HepG2 (cell line): ENCODE measurements at regions not wholly inside any gene's neighbourhood (a gene's known extent, or its start where the extent isn't known, plus 50 kb on each side); places are given as distances from the start of the nearest gene placed in this dataset.

Experiments
- ATAC-seq: fragments of 200-7000 bp; cut with Tn5 transposase; 3 replicates; pipeline ENCODE4 v1.9.1; 2020; ENCODE audit warnings: mild to moderate bottlenecking, moderate library complexity
- BruUV-seq: library from RNA; stranded (reverse); fragments of 400-500 nt; replicated peaks from 2 replicates; lab custom pipeline; 2021; lab: Mats Ljungman, UMichigan
- CTCF ChIA-PET: fragments of 300-600 bp; formaldehyde crosslinking; extraction: SDS; loops from one replicate; lab custom pipeline; 2021; ENCODE audit warnings: low total read pairs, inconsistent platforms, low intra/inter-chr PET ratio; lab: Yijun Ruan, JAX
- POLR2A ChIA-PET: fragments of 350-600 bp; sonication (Branson Sonifier 250); formaldehyde crosslinking; loops from one replicate; lab custom pipeline; 2020; ENCODE audit warnings: antibody characterized with exemption, inconsistent platforms; lab: Yijun Ruan, JAX
- DNase-seq: peaks from one replicate; pipeline ENCODE4 v3.0.0-alpha.2; 2015; ENCODE audit warnings: low spot score
- FAIRE-seq: peaks from 3 replicates; lab custom pipeline; 2011; peaks lifted over from hg19 to GRCh38; lab: Jason Lieb, UNC
- H2AFZ ChIP-seq: one replicate; pipeline ENCODE4 v1.6.1; 2011; ENCODE audit warnings: low read length, inconsistent platforms
- H3K27ac ChIP-seq: fragments of 300-600 bp; 3 replicates; pipeline ENCODE4 v1.8.0; 2011; ENCODE audit warnings: mixed run types, mild to moderate bottlenecking, mixed read lengths, low read length, inconsistent platforms; ENCODE audit not compliant: insufficient read depth; ENCODE audit errors: extremely low read length
- H3K27me3 ChIP-seq, 2 experiments: fragments of 200-600 bp in 1 of 2; 2 replicates in 1 of 2; 3 replicates in 1 of 2; pipeline versions ENCODE4 v1.6.0 to v1.8.0; 2011; ENCODE audit warnings: low read length in 2 of 2, mild to moderate bottlenecking in 2 of 2, moderate library complexity in 2 of 2, inconsistent platforms in 1 of 2; ENCODE audit not compliant: insufficient read depth in 2 of 2, control insufficient read depth in 1 of 2
- H3K36me3 ChIP-seq, 2 experiments: fragments of 200-600 bp in 1 of 2; replicated peaks in 1 of 2; 2 replicates in 1 of 2; 3 replicates in 1 of 2; pipeline versions ENCODE4 v1.5.1 to v1.8.0; 2011; ENCODE audit warnings: low read length in 2 of 2, inconsistent platforms in 1 of 2; ENCODE audit not compliant: insufficient read depth in 2 of 2, control insufficient read depth in 1 of 2
- H3K4me1 ChIP-seq: 2 replicates; pipeline ENCODE4 v1.5.1; 2012; ENCODE audit warnings: low read length, inconsistent platforms; ENCODE audit not compliant: insufficient read depth
- H3K4me2 ChIP-seq: 2 replicates; pipeline ENCODE4 v1.6.0; 2011; ENCODE audit warnings: low read depth, low read length, inconsistent platforms
- H3K4me3 ChIP-seq, 3 experiments: fragments of 200-600 bp in 1 of 3; sonication (generic), shearing (Covaris generic) in 1 of 3; replicated peaks in 1 of 3; 2 replicates each; pipeline ENCODE4 v1.5.1; 2011 to 2016; ENCODE audit warnings: low read length in 3 of 3, inconsistent platforms in 2 of 3, low read depth in 2 of 3, mild to moderate bottlenecking in 2 of 3, control low read depth in 1 of 3, mixed read lengths in 1 of 3; ENCODE audit not compliant: insufficient read depth in 1 of 3
- H3K79me2 ChIP-seq: one replicate; pipeline ENCODE4 v1.6.1; 2011; ENCODE audit warnings: low read length, inconsistent platforms; ENCODE audit not compliant: insufficient read depth
- H3K9ac ChIP-seq: 2 replicates; pipeline ENCODE4 v1.6.0; 2011; ENCODE audit warnings: mild to moderate bottlenecking, low read depth, low read length, inconsistent platforms; ENCODE audit not compliant: insufficient read depth
- H3K9me3 ChIP-seq: 2 replicates; pipeline ENCODE4 v1.5.1; 2012; ENCODE audit warnings: mild to moderate bottlenecking, low read length
- H4K20me1 ChIP-seq: 2 replicates; pipeline ENCODE4 v1.6.0; 2011; ENCODE audit warnings: inconsistent platforms, mild to moderate bottlenecking, low read length, moderate library complexity; ENCODE audit not compliant: insufficient read depth
- KAT7 ChIP-seq: IDR thresholded peaks from 2 replicates; pipeline ENCODE4 v1.6.1; 2018; ENCODE audit warnings: borderline replicate concordance, missing compliant biosample characterization
- NFRKB ChIP-seq: fragments of 450-650 bp; IDR thresholded peaks from 2 replicates; pipeline ENCODE4 v1.6.1; 2017
- PAWR ChIP-seq: sonication (generic); formaldehyde crosslinking; IDR thresholded peaks from 2 replicates; pipeline ENCODE4 v1.4.0; 2020; ENCODE audit warnings: missing genetic modification reagents, mild to moderate bottlenecking, borderline replicate concordance
- SIN3A ChIP-seq: IDR thresholded peaks from 2 replicates; pipeline ENCODE4 v1.6.1; 2011; ENCODE audit warnings: low read depth, mild to moderate bottlenecking, control low read depth, low read length, borderline replicate concordance
- U2AF1 ChIP-seq: fragments of 200-400 bp; formaldehyde crosslinking; optimal IDR thresholded peaks from 2 replicates; pipeline ENCODE3; 2017; ENCODE audit warnings: mild to moderate bottlenecking, low read depth, low read length
- ZKSCAN1 ChIP-seq: fragments of 150-350 bp; IDR thresholded peaks from 2 replicates; pipeline ENCODE4 v1.6.1; 2014; ENCODE audit warnings: low read length
- ZSCAN20 ChIP-seq: sonication (generic); formaldehyde crosslinking; IDR thresholded peaks from 2 replicates; pipeline ENCODE4 v1.4.0; 2020; ENCODE audit warnings: missing genetic modification reagents, mild to moderate bottlenecking, borderline replicate concordance
- WGBS: methylation state at CpG from one replicate; pipeline ENCODE4 v1.1.6; 2017; ENCODE audit warnings: low lambda C conversion rate; 5-methylcytosine and 5-hydroxymethylcytosine counted together
- in situ Hi-C: cut with HindIII; loops from 2 replicates; pipeline ENCODE4 v1.10.0; 2017; ENCODE audit warnings: low pct_unique_long_range_greater_than_20kb; ENCODE audit not compliant: extremely low pct_ligation_motif_present
- intact Hi-C: fragments of 100-400 bp; cut with micrococcal nuclease; formaldehyde crosslinking; loops from one replicate; pipeline ENCODE4 v1.10.0; 2022; ENCODE audit not compliant: unreplicated experiment
- TF ChIP-seq, protein P1 (sequence below): sonication (generic); formaldehyde crosslinking; IDR thresholded peaks from 2 replicates; pipeline ENCODE4 v1.8.1; 2022; ENCODE audit warnings: mild to moderate bottlenecking, missing genetic modification reagents
- TF ChIP-seq, protein P2 (sequence below): sonication (generic); formaldehyde crosslinking; IDR thresholded peaks from 2 replicates; pipeline ENCODE4 v1.4.0; 2020; ENCODE audit warnings: missing genetic modification reagents, borderline replicate concordance
- TF ChIP-seq, protein P3 (sequence below): fragments of 450-650 bp; IDR thresholded peaks from 2 replicates; pipeline ENCODE4 v1.6.1; 2017; ENCODE audit warnings: mild to moderate bottlenecking

DNA sequence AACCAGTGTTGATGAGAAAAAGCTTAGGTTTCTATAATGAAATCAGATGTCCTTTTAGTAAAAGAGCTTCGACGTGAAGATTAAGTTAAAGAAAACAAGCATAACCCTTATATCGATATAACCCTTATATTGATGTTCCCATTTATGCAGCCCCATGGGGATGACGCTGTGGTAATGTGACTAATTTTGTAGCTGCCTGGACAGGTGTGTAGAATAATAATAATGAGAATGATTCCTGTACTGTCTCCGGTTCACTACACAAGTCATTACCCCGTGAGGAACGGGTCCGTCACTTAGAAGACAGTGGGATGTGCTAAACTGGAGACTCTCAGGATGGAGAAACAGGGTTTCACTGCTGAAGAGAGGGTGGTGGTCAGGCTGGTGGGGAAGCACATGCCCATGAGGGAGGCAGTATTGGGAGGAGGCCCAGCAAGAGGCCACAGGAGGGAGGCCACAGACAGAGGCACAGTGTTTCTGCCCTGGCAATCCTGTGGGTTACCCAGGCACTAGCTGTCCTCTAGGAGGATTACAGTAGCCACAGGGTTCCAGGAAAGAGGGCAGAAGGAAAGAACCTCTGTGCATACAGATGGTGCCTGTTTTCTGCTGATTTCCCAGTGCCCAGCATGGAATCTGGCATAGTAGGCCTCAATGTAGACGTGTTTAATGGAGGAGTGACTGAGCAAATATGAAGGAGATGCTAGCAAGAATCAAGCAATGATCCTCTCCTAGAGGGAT, 191.1 kb upstream of the TSC22D2 start:
- TF ChIP-seq KAT7 (no peak), SIN3A (no peak), U2AF1 (no peak), NFRKB (no peak), PAWR (CRISPR knock-in tag) (no peak), ZKSCAN1 (no peak), ZSCAN20 (CRISPR knock-in tag) (no peak)
- TF ChIP-seq, protein P1, sequence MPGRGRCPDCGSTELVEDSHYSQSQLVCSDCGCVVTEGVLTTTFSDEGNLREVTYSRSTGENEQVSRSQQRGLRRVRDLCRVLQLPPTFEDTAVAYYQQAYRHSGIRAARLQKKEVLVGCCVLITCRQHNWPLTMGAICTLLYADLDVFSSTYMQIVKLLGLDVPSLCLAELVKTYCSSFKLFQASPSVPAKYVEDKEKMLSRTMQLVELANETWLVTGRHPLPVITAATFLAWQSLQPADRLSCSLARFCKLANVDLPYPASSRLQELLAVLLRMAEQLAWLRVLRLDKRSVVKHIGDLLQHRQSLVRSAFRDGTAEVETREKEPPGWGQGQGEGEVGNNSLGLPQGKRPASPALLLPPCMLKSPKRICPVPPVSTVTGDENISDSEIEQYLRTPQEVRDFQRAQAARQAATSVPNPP (CRISPR knock-in tag): no peak
- TF ChIP-seq, protein P2, sequence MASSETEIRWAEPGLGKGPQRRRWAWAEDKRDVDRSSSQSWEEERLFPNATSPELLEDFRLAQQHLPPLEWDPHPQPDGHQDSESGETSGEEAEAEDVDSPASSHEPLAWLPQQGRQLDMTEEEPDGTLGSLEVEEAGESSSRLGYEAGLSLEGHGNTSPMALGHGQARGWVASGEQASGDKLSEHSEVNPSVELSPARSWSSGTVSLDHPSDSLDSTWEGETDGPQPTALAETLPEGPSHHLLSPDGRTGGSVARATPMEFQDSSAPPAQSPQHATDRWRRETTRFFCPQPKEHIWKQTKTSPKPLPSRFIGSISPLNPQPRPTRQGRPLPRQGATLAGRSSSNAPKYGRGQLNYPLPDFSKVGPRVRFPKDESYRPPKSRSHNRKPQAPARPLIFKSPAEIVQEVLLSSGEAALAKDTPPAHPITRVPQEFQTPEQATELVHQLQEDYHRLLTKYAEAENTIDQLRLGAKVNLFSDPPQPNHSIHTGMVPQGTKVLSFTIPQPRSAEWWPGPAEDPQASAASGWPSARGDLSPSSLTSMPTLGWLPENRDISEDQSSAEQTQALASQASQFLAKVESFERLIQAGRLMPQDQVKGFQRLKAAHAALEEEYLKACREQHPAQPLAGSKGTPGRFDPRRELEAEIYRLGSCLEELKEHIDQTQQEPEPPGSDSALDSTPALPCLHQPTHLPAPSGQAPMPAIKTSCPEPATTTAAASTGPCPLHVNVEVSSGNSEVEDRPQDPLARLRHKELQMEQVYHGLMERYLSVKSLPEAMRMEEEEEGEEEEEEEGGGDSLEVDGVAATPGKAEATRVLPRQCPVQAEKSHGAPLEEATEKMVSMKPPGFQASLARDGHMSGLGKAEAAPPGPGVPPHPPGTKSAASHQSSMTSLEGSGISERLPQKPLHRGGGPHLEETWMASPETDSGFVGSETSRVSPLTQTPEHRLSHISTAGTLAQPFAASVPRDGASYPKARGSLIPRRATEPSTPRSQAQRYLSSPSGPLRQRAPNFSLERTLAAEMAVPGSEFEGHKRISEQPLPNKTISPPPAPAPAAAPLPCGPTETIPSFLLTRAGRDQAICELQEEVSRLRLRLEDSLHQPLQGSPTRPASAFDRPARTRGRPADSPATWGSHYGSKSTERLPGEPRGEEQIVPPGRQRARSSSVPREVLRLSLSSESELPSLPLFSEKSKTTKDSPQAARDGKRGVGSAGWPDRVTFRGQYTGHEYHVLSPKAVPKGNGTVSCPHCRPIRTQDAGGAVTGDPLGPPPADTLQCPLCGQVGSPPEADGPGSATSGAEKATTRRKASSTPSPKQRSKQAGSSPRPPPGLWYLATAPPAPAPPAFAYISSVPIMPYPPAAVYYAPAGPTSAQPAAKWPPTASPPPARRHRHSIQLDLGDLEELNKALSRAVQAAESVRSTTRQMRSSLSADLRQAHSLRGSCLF (CRISPR knock-in tag): no peak
- TF ChIP-seq, protein P3, sequence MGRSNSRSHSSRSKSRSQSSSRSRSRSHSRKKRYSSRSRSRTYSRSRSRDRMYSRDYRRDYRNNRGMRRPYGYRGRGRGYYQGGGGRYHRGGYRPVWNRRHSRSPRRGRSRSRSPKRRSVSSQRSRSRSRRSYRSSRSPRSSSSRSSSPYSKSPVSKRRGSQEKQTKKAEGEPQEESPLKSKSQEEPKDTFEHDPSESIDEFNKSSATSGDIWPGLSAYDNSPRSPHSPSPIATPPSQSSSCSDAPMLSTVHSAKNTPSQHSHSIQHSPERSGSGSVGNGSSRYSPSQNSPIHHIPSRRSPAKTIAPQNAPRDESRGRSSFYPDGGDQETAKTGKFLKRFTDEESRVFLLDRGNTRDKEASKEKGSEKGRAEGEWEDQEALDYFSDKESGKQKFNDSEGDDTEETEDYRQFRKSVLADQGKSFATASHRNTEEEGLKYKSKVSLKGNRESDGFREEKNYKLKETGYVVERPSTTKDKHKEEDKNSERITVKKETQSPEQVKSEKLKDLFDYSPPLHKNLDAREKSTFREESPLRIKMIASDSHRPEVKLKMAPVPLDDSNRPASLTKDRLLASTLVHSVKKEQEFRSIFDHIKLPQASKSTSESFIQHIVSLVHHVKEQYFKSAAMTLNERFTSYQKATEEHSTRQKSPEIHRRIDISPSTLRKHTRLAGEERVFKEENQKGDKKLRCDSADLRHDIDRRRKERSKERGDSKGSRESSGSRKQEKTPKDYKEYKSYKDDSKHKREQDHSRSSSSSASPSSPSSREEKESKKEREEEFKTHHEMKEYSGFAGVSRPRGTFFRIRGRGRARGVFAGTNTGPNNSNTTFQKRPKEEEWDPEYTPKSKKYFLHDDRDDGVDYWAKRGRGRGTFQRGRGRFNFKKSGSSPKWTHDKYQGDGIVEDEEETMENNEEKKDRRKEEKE: no peak
- TF ChIP-seq, all 625 proteins: peak for 0
- CTCF ChIA-PET: no interaction called here
- Histone ChIP-seq H4K20me1 (no peaks in the 10 kb centered on the region), H3K36me3 (no peaks in the 10 kb centered on the region), H3K4me3 (no peak overlapping the region), H3K27me3 (peaks cover 0 to 10% of the 10 kb centered on the region in 2 experiments; a peak in 3 of 5 replicates), H3K4me2 (no peak overlapping the region), H3K27ac (no peak overlapping the region), H3K9me3 (no peaks in the 10 kb centered on the region), H3K9ac (no peak overlapping the region), H2AFZ (no peak overlapping the region), H3K4me1 (no peaks in the 10 kb centered on the region; the same call in 1 of the 2 replicates), H3K79me2 (no peaks in the 10 kb centered on the region)
- POLR2A ChIA-PET: no interaction called here
- ATAC-seq: no peak
- in situ Hi-C loops: loop anchor here (10.0 kb wide), 1 partner anchor 262 kb away; no protein-coding TSS in a partner anchor
- DNase-seq: no peak
- intact Hi-C loops: no loop called here
- WGBS: 64% methylated on average over 9 of the region's 9 CpGs
- no TSS peak for BruUV-seq
- no peak for FAIRE-seq
